ENCODE measurements at regions not wholly inside any gene's neighbourhood (a gene's known extent, or its start where the extent isn't known, plus 50 kb on each side); places are given as distances from the start of the nearest gene placed in this dataset.
A peak's percentile ranks its signal among the peaks of the same experiment; 100 is the strongest.
"Not testable (repeated sequence)": the region's sequence is repeated elsewhere in the genome, so short reads cannot be mapped to it uniquely, and the experiment has no call there.

DNA sequence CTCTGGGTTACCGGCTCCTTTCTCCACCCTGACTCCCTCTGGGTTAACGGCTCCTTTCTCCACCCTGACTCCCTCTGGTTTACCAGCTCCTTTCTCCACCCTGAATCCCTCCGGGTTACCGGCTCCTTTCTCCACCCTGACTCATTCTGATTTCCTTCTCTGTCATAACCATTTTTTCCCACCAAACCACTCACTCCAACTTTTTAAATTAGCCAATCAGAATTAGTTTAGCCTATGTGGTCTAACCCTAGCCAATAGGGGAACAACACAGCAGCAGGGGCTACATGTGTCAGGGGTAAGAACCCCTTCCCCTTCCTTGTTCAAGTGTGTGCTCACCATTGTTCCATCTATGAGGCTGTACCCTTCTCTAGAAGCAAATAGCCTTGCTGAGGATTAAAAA lies 98.4 kb upstream of the RBM19 start:
- Histone ChIP-seq H3K18ac (ENCODE audit: insufficient read length, low read depth, low read length) (no peak overlapping the region), H2AFZ (ENCODE audit: low read length) (no peak overlapping the region), H2BK120ac (ENCODE audit: low read depth, low read length, poor library complexity, severe bottlenecking) (no peak overlapping the region), H4K8ac (replicated peaks; ENCODE audit: insufficient read length, low read depth, low read length) (no peak overlapping the region), H2AK5ac (ENCODE audit: insufficient read length, low read length) (no peak overlapping the region), H3K9ac (ENCODE audit: extremely low read depth, insufficient read length, low read length) (no peak overlapping the region), H3K9me3 (ENCODE audit: control insufficient read depth, low read depth, low read length) (no peaks in the 10 kb centered on the region), H3K4me1 (ENCODE audit: insufficient read depth, low read length) (peaks cover 7% of the 10 kb centered on the region; the same call in 1 of the 2 replicates), H3K79me2 (ENCODE audit: insufficient read depth, low read length) (no peaks in the 10 kb centered on the region), H3K27me3 (ENCODE audit: insufficient read depth, low read length) (peaks cover 3% of the 10 kb centered on the region; the same call in 1 of the 2 replicates), H3T11ph (ENCODE audit: low read length) (no peak overlapping the region), H4K91ac (ENCODE audit: insufficient read length, low read depth, low read length) (no peak overlapping the region), H3K14ac (ENCODE audit: insufficient read depth, low read length) (no peak overlapping the region), H2BK20ac (ENCODE audit: low read depth, low read length, poor library complexity, severe bottlenecking) (no peak overlapping the region), H2BK12ac (ENCODE audit: insufficient read length, low read depth, low read length) (no peak overlapping the region), H3K27ac (ENCODE audit: insufficient read length, low read depth, low read length) (no peak overlapping the region), H4K20me1 (ENCODE audit: control insufficient read depth, insufficient read depth, insufficient read length) (no peaks in the 10 kb centered on the region), H3K79me1 (ENCODE audit: insufficient read depth, low read depth, low read length, poor library complexity, severe bottlenecking) (no peaks in the 10 kb centered on the region), H2BK5ac (ENCODE audit: insufficient read length, low read length) (no peak overlapping the region), H3K4ac (ENCODE audit: low read depth, low read length) (no peak overlapping the region), H3K23me2 (ENCODE audit: insufficient read length, low read depth, low read length, poor library complexity, severe bottlenecking) (peaks cover 6% of the 10 kb centered on the region), H2BK15ac (ENCODE audit: low read depth, low read length) (no peak overlapping the region), H3K56ac (ENCODE audit: insufficient read length, low read depth, low read length) (no peak overlapping the region), H4K5ac (ENCODE audit: insufficient read length, low read depth, low read length) (no peak overlapping the region), H3K23ac (ENCODE audit: insufficient read length, low read depth, low read length) (no peak overlapping the region), H3K4me2 (ENCODE audit: insufficient read depth, insufficient read length, low read length) (peak overlapping the region; percentile 21)
- Mint-ChIP-seq H3K4me1 (peaks cover 25% of the 10 kb centered on the region in 2 experiments), H3K27me3 (ENCODE audit: low read depth) (peaks cover 42% of the 10 kb centered on the region), H3K9me3 (peaks cover 0 to 3% of the 10 kb centered on the region in 2 experiments; a peak in 2 of 5 replicates), H3K4me3 (peak overlapping the region; percentile 62 to 74), H3K36me3 (ENCODE audit: insufficient read depth in 1 of 3, low read depth in 3 of 3) (no peaks in the 10 kb centered on the region), H3K27ac (no peak overlapping the region; a peak in 1 of 7 replicates)
- no peak for DNase-seq
- TF ChIP-seq, protein P1, sequence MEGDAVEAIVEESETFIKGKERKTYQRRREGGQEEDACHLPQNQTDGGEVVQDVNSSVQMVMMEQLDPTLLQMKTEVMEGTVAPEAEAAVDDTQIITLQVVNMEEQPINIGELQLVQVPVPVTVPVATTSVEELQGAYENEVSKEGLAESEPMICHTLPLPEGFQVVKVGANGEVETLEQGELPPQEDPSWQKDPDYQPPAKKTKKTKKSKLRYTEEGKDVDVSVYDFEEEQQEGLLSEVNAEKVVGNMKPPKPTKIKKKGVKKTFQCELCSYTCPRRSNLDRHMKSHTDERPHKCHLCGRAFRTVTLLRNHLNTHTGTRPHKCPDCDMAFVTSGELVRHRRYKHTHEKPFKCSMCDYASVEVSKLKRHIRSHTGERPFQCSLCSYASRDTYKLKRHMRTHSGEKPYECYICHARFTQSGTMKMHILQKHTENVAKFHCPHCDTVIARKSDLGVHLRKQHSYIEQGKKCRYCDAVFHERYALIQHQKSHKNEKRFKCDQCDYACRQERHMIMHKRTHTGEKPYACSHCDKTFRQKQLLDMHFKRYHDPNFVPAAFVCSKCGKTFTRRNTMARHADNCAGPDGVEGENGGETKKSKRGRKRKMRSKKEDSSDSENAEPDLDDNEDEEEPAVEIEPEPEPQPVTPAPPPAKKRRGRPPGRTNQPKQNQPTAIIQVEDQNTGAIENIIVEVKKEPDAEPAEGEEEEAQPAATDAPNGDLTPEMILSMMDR (conservative IDR thresholded peaks at IDR 0.05), result no peak
- no CpG with 5 or more reads among the region's 4 CpGs for WGBS (ENCODE audit: extremely low coverage, insufficient read length, low lambda C conversion rate)

DNA sequence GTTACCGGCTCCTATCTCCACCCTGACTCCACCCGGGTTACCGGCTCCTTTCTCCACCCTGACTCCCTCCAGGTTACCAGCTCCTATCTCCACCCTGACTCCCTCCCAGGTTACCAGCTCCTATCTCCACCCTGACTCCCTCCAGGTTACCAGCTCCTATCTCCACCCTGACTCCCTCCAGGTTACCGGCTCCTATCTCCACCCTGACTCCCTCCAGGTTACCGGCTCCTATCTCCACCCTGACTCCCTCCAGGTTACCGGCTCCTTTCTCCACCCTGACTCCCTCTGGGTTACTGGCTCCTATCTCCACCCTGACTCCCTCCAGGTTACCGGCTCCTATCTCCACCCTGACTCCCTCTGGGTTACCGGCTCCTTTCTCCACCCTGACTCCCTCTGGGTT lies 97.9 kb upstream of the RBM19 start:
- H3K9me3 ChIP-seq (ENCODE audit: control insufficient read depth, low read depth, low read length); H2BK20ac ChIP-seq (ENCODE audit: low read depth, low read length, poor library complexity, severe bottlenecking); H2BK15ac ChIP-seq (ENCODE audit: low read depth, low read length); H3K27ac ChIP-seq (ENCODE audit: insufficient read length, low read depth, low read length); H3K56ac ChIP-seq (ENCODE audit: insufficient read length, low read depth, low read length); DNase-seq; H2BK12ac ChIP-seq (ENCODE audit: insufficient read length, low read depth, low read length); H2AK5ac ChIP-seq (ENCODE audit: insufficient read length, low read length); H3K4me1 ChIP-seq (ENCODE audit: insufficient read depth, low read length); H3K23me2 ChIP-seq (ENCODE audit: insufficient read length, low read depth, low read length, poor library complexity, severe bottlenecking); H3T11ph ChIP-seq (ENCODE audit: low read length); H4K91ac ChIP-seq (ENCODE audit: insufficient read length, low read depth, low read length); H3K14ac ChIP-seq (ENCODE audit: insufficient read depth, low read length); H4K5ac ChIP-seq (ENCODE audit: insufficient read length, low read depth, low read length); H2AFZ ChIP-seq (ENCODE audit: low read length); H3K9me3 Mint-ChIP-seq; H3K18ac ChIP-seq (ENCODE audit: insufficient read length, low read depth, low read length); H3K23ac ChIP-seq (ENCODE audit: insufficient read length, low read depth, low read length); H3K9ac ChIP-seq (ENCODE audit: extremely low read depth, insufficient read length, low read length); H4K20me1 ChIP-seq (ENCODE audit: control insufficient read depth, insufficient read depth, insufficient read length); H2BK120ac ChIP-seq (ENCODE audit: low read depth, low read length, poor library complexity, severe bottlenecking); H3K79me2 ChIP-seq (ENCODE audit: insufficient read depth, low read length); H2BK5ac ChIP-seq (ENCODE audit: insufficient read length, low read length); H3K27me3 ChIP-seq (ENCODE audit: insufficient read depth, low read length); H3K4ac ChIP-seq (ENCODE audit: low read depth, low read length); H4K8ac ChIP-seq (replicated peaks; ENCODE audit: insufficient read length, low read depth, low read length); H3K79me1 ChIP-seq (ENCODE audit: insufficient read depth, low read depth, low read length, poor library complexity, severe bottlenecking); H3K36me3 Mint-ChIP-seq (ENCODE audit: insufficient read depth in 1 of 3, low read depth in 3 of 3); H3K27ac Mint-ChIP-seq: not testable (repeated sequence)
- Mint-ChIP-seq H3K4me1 (peaks cover 20 to 21% of the 10 kb centered on the region in 2 experiments), H3K27me3 (ENCODE audit: low read depth) (peaks cover 42% of the 10 kb centered on the region), H3K4me3 (peak overlapping the region; percentile 53 to 62; a peak in 4 of 5 replicates)
- no CpG with 5 or more reads among the region's 8 CpGs for WGBS (ENCODE audit: extremely low coverage, insufficient read length, low lambda C conversion rate)
- H3K4me2 ChIP-seq (ENCODE audit: insufficient read depth, insufficient read length, low read length), result peak overlapping the region; percentile 32
